ENCODE measurements at regions not wholly inside any gene's neighbourhood (a gene's known extent, or its start where the extent isn't known, plus 50 kb on each side); places are given as distances from the start of the nearest gene placed in this dataset.

DNA sequence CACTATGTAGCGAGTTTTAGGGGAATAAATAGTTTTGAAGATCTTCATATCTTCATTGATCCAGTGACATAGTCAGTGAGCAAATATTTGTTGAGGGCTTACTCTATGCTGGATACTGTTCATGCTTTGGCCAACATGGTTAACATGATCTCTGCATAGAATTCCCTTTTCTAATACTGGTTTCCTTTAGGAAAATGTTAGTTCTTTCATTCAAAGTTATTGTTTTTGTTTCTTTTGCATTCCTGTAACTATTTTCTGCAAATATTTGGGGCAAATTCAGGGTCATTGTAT, 226.5 kb downstream of the C12orf50 start:
- TF ChIP-seq, protein P1, sequence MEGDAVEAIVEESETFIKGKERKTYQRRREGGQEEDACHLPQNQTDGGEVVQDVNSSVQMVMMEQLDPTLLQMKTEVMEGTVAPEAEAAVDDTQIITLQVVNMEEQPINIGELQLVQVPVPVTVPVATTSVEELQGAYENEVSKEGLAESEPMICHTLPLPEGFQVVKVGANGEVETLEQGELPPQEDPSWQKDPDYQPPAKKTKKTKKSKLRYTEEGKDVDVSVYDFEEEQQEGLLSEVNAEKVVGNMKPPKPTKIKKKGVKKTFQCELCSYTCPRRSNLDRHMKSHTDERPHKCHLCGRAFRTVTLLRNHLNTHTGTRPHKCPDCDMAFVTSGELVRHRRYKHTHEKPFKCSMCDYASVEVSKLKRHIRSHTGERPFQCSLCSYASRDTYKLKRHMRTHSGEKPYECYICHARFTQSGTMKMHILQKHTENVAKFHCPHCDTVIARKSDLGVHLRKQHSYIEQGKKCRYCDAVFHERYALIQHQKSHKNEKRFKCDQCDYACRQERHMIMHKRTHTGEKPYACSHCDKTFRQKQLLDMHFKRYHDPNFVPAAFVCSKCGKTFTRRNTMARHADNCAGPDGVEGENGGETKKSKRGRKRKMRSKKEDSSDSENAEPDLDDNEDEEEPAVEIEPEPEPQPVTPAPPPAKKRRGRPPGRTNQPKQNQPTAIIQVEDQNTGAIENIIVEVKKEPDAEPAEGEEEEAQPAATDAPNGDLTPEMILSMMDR (IDR thresholded peaks at IDR 0.05) = no peak
- TF ChIP-seq POLR2A (IDR thresholded peaks at IDR 0.05) = no peak
